ENCODE measurements at regions not wholly inside any gene's neighbourhood (a gene's known extent, or its start where the extent isn't known, plus 50 kb on each side); places are given as distances from the start of the nearest gene placed in this dataset.
A peak's percentile ranks its signal among the peaks of the same experiment; 100 is the strongest.

- TF ChIP-seq E2F4 (IDR thresholded peaks at IDR 0.05; ENCODE audit: low read depth, low read length) = no peak
- TF ChIP-seq FOS (IDR thresholded peaks at IDR 0.05; ENCODE audit: borderline replicate concordance, extremely low read depth, insufficient read length) = no peak
- TF ChIP-seq CUX1 (IDR thresholded peaks at IDR 0.05; ENCODE audit: insufficient replicate concordance, low read depth, low read length) = no peak
- TF ChIP-seq ZZZ3 (IDR thresholded peaks at IDR 0.05; ENCODE audit: control insufficient read depth, insufficient read length, low read depth) = no peak
- TF ChIP-seq EP300 (IDR thresholded peaks at IDR 0.05; ENCODE audit: borderline replicate concordance in 1 of 2, control insufficient read depth in 1 of 2, low read depth in 2 of 2, low read length in 2 of 2) = no peak
- no peak for TF ChIP-seq HSF1 (IDR thresholded peaks at IDR 0.05; ENCODE audit: low read depth, low read length)
- no peak for TF ChIP-seq CREM (IDR thresholded peaks at IDR 0.05; ENCODE audit: low read depth)
- TF ChIP-seq ZNF687 (IDR thresholded peaks at IDR 0.05) = 0 out of 2 replicates have a peak, but pooled peaks have one; percentile 27
- TF ChIP-seq STAT1 (conservative IDR thresholded peaks at IDR 0.05) = no peak
- no peak for TF ChIP-seq DPF2 (IDR thresholded peaks at IDR 0.05)
- TF ChIP-seq PKNOX1 (IDR thresholded peaks at IDR 0.05) = no peak
- TF ChIP-seq NBN (IDR thresholded peaks at IDR 0.05) = 0 out of 2 replicates have a peak, but pooled peaks have one; percentile 38
- TF ChIP-seq IRF5 (IDR thresholded peaks at IDR 0.05; ENCODE audit: borderline replicate concordance) = no peak
- TF ChIP-seq GATAD2B (conservative IDR thresholded peaks at IDR 0.05; ENCODE audit: low read depth) = no peak
- TF ChIP-seq POLR2A (IDR thresholded peaks at IDR 0.05; ENCODE audit: low read depth, low read length) = no peak
Observed at GRCh38 chr6:91442342-91442741, 855.5 kb upstream of the MAP3K7 start (continued).

All from GM12878 (cell line).